ENCODE measurements at regions not wholly inside any gene's neighbourhood (a gene's known extent, or its start where the extent isn't known, plus 50 kb on each side); places are given as distances from the start of the nearest gene placed in this dataset.
A peak's percentile ranks its signal among the peaks of the same experiment; 100 is the strongest.

- DNase-seq (ENCODE audit: extremely low read depth, low read depth, low spot score): peak; percentile 57
These were observed 854.4 kb upstream of the INTU start for GRCh38 chr4:126778348-126778747.

- DNase-seq (ENCODE audit: extremely low read depth, low read depth, low spot score): no peak
These were observed 853.8 kb upstream of the INTU start for GRCh38 chr4:126779001-126779400.

- no peak for DNase-seq (ENCODE audit: extremely low read depth, low read depth, low spot score)
These were observed 853.2 kb upstream of the INTU start for GRCh38 chr4:126779436-126780166.

- no peak for DNase-seq (ENCODE audit: extremely low read depth, low read depth, low spot score)
These were observed 849.6 kb upstream of the INTU start for GRCh38 chr4:126783191-126783590.

- no peak for DNase-seq (ENCODE audit: extremely low read depth, low read depth, low spot score)
These were observed 847.7 kb upstream of the INTU start for GRCh38 chr4:126784966-126785580.

- no peak for DNase-seq (ENCODE audit: extremely low read depth, low read depth, low spot score)
These were observed 842.1 kb upstream of the INTU start for GRCh38 chr4:126790633-126791032.

GRCh38 chr4:126794363-126794762 is 838.4 kb upstream of the INTU start:
- DNase-seq (ENCODE audit: extremely low read depth, low read depth, low spot score): no peak

- DNase-seq (ENCODE audit: extremely low read depth, low read depth, low spot score): no peak
These were observed 834.5 kb upstream of the INTU start for GRCh38 chr4:126798214-126798613.

- no peak for DNase-seq (ENCODE audit: extremely low read depth, low read depth, low spot score)
These were observed 833.3 kb upstream of the INTU start for GRCh38 chr4:126799416-126799815.

GRCh38 chr4:126799971-126800574 is 832.7 kb upstream of the INTU start:
- DNase-seq (ENCODE audit: extremely low read depth, low read depth, low spot score): no peak

- DNase-seq (ENCODE audit: extremely low read depth, low read depth, low spot score): no peak
These were observed 832.1 kb upstream of the INTU start for GRCh38 chr4:126800575-126801141.

GRCh38 chr4:126807132-126807531 is 825.6 kb upstream of the INTU start:
- DNase-seq (ENCODE audit: extremely low read depth, low read depth, low spot score): no peak

GRCh38 chr4:126812076-126812475 is 820.7 kb upstream of the INTU start:
- DNase-seq (ENCODE audit: extremely low read depth, low read depth, low spot score): no peak

- DNase-seq (ENCODE audit: extremely low read depth, low read depth, low spot score): no peak
These were observed 812.1 kb upstream of the INTU start for GRCh38 chr4:126820631-126821030.

- DNase-seq (ENCODE audit: extremely low read depth, low read depth, low spot score): no peak
These were observed 811.6 kb upstream of the INTU start for GRCh38 chr4:126821152-126821551.

- no peak for DNase-seq (ENCODE audit: extremely low read depth, low read depth, low spot score)
These were observed 807.7 kb upstream of the INTU start for GRCh38 chr4:126825083-126825482.

GRCh38 chr4:126827669-126828068 is 805.1 kb upstream of the INTU start:
- no peak for DNase-seq (ENCODE audit: extremely low read depth, low read depth, low spot score)

- no peak for DNase-seq (ENCODE audit: extremely low read depth, low read depth, low spot score)
These were observed 797.9 kb upstream of the INTU start for GRCh38 chr4:126834854-126835253.

GRCh38 chr4:126838941-126839679 is 793.6 kb upstream of the INTU start:
- DNase-seq (ENCODE audit: extremely low read depth, low read depth, low spot score): no peak

GRCh38 chr4:126843492-126844067 is 789.2 kb upstream of the INTU start:
- DNase-seq (ENCODE audit: extremely low read depth, low read depth, low spot score): no peak

- DNase-seq (ENCODE audit: extremely low read depth, low read depth, low spot score): peak; percentile 72
These were observed 782.5 kb upstream of the INTU start for GRCh38 chr4:126850286-126850685.
